ENCODE measurements at regions not wholly inside any gene's neighbourhood (a gene's known extent, or its start where the extent isn't known, plus 50 kb on each side); places are given as distances from the start of the nearest gene placed in this dataset.

GRCh38 chr7:101747053-101747878, 70.2 kb upstream of the CUX1 start:
- no peak for TF ChIP-seq CTCF (IDR thresholded peaks at IDR 0.05; ENCODE audit: low read depth, low read length, missing control alignments)
- Histone ChIP-seq H3K27me3 (replicated peaks) (peaks cover 7% of the 10 kb centered on the region), H3K4me3 (ENCODE audit: low read depth, low read length) (no peak overlapping the region), H3K27ac (no peak overlapping the region), H3K36me3 (replicated peaks) (no peaks in the 10 kb centered on the region)
- no peak for DNase-seq
- in situ Hi-C loops (cut with HindIII; ENCODE audit: low pct_ligation_motif_present, low sequenced_read_pairs) = no loop called here

- TF ChIP-seq CTCF (IDR thresholded peaks at IDR 0.05; ENCODE audit: low read depth, low read length, missing control alignments) = no peak
- peaks cover 7% of the 10 kb centered on the region for H3K27me3 ChIP-seq (replicated peaks)
- no peak overlapping the region for H3K4me3 ChIP-seq (ENCODE audit: low read depth, low read length)
- no peaks in the 10 kb centered on the region for H3K36me3 ChIP-seq (replicated peaks)
- no peak overlapping the region for H3K27ac ChIP-seq
- no peak for DNase-seq
- in situ Hi-C loops (cut with HindIII; ENCODE audit: low pct_ligation_motif_present, low sequenced_read_pairs) = no loop called here
Observed at GRCh38 chr7:101747879-101748345, 69.5 kb upstream of the CUX1 start.

DNA sequence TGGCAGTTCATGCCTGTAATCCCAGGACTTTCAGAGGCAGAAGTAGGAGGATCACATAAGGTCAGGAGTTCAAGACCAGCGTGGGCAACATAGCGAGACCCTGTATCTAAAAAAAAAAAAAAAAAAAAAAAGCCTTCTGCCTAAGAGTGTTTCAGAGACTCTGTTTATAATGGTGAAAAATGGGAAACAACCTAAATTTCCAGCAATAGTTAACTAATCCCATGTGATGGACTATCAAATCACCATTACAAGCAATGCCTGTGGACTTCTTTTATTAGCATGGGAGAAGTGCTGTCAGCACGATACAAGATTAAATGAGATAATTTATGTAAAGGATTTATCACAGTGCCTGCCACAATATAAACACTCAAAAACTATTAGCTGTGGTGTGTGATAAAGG, 67.5 kb upstream of the CUX1 start:
- Histone ChIP-seq H3K36me3 (replicated peaks) (no peaks in the 10 kb centered on the region), H3K27me3 (replicated peaks) (peaks cover 7% of the 10 kb centered on the region), H3K4me3 (ENCODE audit: low read depth, low read length) (no peak overlapping the region), H3K27ac (no peak overlapping the region)
- in situ Hi-C loops (cut with HindIII; ENCODE audit: low pct_ligation_motif_present, low sequenced_read_pairs) = no loop called here
- DNase-seq = no peak
- TF ChIP-seq CTCF (IDR thresholded peaks at IDR 0.05; ENCODE audit: low read depth, low read length, missing control alignments) = no peak

DNA sequence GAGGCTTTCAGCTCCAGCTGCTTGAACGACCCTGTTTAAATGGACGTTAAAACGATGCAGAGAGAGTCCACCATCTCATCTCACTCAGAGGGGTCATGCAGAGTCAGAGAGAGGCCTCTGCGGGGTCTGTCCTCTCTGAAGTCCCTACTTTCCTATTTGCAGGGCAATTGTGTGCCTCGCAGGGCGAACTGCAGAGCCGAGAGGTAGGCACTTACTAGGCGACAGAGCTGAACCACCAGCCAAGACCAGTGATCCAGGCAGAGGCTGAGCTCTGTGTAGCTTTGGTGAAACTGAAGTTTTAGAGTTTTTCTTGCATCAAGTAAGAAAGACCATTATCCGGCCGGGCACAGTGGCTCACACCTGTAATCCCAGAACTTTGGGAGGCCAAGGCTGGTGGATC, 64.1 kb upstream of the CUX1 start:
- DNase-seq = no peak
- Histone ChIP-seq H3K4me3 (ENCODE audit: low read depth, low read length) (no peak overlapping the region), H3K27me3 (replicated peaks) (peaks cover under 1% of the 10 kb centered on the region), H3K36me3 (replicated peaks) (no peaks in the 10 kb centered on the region), H3K27ac (no peak overlapping the region)
- TF ChIP-seq CTCF (IDR thresholded peaks at IDR 0.05; ENCODE audit: low read depth, low read length, missing control alignments) = no peak
- in situ Hi-C loops (cut with HindIII; ENCODE audit: low pct_ligation_motif_present, low sequenced_read_pairs) = no loop called here

GRCh38 chr7:101754424-101755159, 62.8 kb upstream of the CUX1 start:
- peak overlapping the region; percentile 47 for H3K4me3 ChIP-seq (ENCODE audit: low read depth, low read length)
- peak; percentile 41 for DNase-seq
- no peaks in the 10 kb centered on the region for H3K27me3 ChIP-seq (replicated peaks)
- H3K36me3 ChIP-seq (replicated peaks) = no peaks in the 10 kb centered on the region
- H3K27ac ChIP-seq = no peak overlapping the region
- in situ Hi-C loops (cut with HindIII; ENCODE audit: low pct_ligation_motif_present, low sequenced_read_pairs) = no loop called here
- no peak for TF ChIP-seq CTCF (IDR thresholded peaks at IDR 0.05; ENCODE audit: low read depth, low read length, missing control alignments)
